Hepatocyte (in vitro differentiated cells): ENCODE measurements at regions not wholly inside any gene's neighbourhood (a gene's known extent, or its start where the extent isn't known, plus 50 kb on each side); places are given as distances from the start of the nearest gene placed in this dataset.

Experiments used
- CTCF ChIP-seq: fragments of 200-600 bp; sonication (generic); IDR thresholded peaks from 2 replicates; pipeline ENCODE4 v1.5.1; 2016; ENCODE audit warnings: antibody characterized with exemption, mild to moderate bottlenecking; ENCODE audit not compliant: poor library complexity
- EZH2 ChIP-seq: fragments of 200-600 bp; sonication (generic); IDR thresholded peaks from 2 replicates; pipeline ENCODE4 v1.6.1; 2016; ENCODE audit warnings: antibody characterized with exemption, mild to moderate bottlenecking, borderline replicate concordance

- no peak for TF ChIP-seq CTCF
- TF ChIP-seq EZH2 = no peak
Observed at GRCh38 chrX:22662776-22663175, 337.0 kb upstream of the DDX53 start.
